Type B pancreatic cell (in vitro differentiated cells): ENCODE measurements at regions not wholly inside any gene's neighbourhood (a gene's known extent, or its start where the extent isn't known, plus 50 kb on each side); places are given as distances from the start of the nearest gene placed in this dataset.

Source experiments
- DNase-seq: peaks from one replicate; pipeline ENCODE4 v3.0.0; 2021; ENCODE audit warnings: mixed read lengths; ENCODE audit not compliant: unreplicated experiment; ENCODE audit errors: extremely low spot score
- H3K27ac Mint-ChIP-seq: 2 replicates; pipeline ENCODE4 v1.8.0; 2021; ENCODE audit warnings: mild to moderate bottlenecking, mixed read lengths
- H3K27me3 Mint-ChIP-seq: 2 replicates; pipeline ENCODE4 v1.8.0; 2021; ENCODE audit warnings: mixed read lengths
- H3K36me3 Mint-ChIP-seq: 2 replicates; pipeline ENCODE4 v1.8.0; 2021; ENCODE audit warnings: mixed read lengths
- H3K4me1 Mint-ChIP-seq: one replicate; pipeline ENCODE4 v1.8.0; 2021; ENCODE audit warnings: mixed read lengths; ENCODE audit not compliant: unreplicated experiment
- H3K4me3 Mint-ChIP-seq: 2 replicates; pipeline ENCODE4 v1.8.0; 2021; ENCODE audit warnings: mild to moderate bottlenecking, mixed read lengths
- H3K9me3 Mint-ChIP-seq: 2 replicates; pipeline ENCODE4 v1.8.0; 2021; ENCODE audit warnings: mixed read lengths
- TF ChIP-seq, protein P1 (sequence below): fragments of 200-600 bp; sonication (generic); conservative IDR thresholded peaks from 2 replicates; pipeline ENCODE4 v1.5.0; 2021; ENCODE audit warnings: antibody characterized with exemption, mild to moderate bottlenecking

- H3K27ac Mint-ChIP-seq: no peak overlapping the region
Measured at GRCh38 chr16:87144232-87144631, 173.0 kb downstream of the C16orf95 start.

GRCh38 chr16:87145181-87146176, 171.7 kb downstream of the C16orf95 start:
- peaks cover 6% of the 10 kb centered on the region for H3K9me3 Mint-ChIP-seq
- no peaks in the 10 kb centered on the region for H3K36me3 Mint-ChIP-seq
- no peak overlapping the region for H3K4me3 Mint-ChIP-seq
- H3K4me1 Mint-ChIP-seq: peaks cover 23% of the 10 kb centered on the region
- DNase-seq: no peak
- TF ChIP-seq, protein P1, sequence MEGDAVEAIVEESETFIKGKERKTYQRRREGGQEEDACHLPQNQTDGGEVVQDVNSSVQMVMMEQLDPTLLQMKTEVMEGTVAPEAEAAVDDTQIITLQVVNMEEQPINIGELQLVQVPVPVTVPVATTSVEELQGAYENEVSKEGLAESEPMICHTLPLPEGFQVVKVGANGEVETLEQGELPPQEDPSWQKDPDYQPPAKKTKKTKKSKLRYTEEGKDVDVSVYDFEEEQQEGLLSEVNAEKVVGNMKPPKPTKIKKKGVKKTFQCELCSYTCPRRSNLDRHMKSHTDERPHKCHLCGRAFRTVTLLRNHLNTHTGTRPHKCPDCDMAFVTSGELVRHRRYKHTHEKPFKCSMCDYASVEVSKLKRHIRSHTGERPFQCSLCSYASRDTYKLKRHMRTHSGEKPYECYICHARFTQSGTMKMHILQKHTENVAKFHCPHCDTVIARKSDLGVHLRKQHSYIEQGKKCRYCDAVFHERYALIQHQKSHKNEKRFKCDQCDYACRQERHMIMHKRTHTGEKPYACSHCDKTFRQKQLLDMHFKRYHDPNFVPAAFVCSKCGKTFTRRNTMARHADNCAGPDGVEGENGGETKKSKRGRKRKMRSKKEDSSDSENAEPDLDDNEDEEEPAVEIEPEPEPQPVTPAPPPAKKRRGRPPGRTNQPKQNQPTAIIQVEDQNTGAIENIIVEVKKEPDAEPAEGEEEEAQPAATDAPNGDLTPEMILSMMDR: no peak
- H3K27ac Mint-ChIP-seq: no peak overlapping the region
- no peaks in the 10 kb centered on the region for H3K27me3 Mint-ChIP-seq

More at GRCh38 chr16:87144232-87144631, 173.0 kb downstream of the C16orf95 start:
- peaks cover 18% of the 10 kb centered on the region for H3K4me1 Mint-ChIP-seq
- no peaks in the 10 kb centered on the region for H3K27me3 Mint-ChIP-seq
- no peak overlapping the region for H3K4me3 Mint-ChIP-seq
- TF ChIP-seq, protein P1: no peak
- no peak for DNase-seq
- H3K9me3 Mint-ChIP-seq: peaks cover 6% of the 10 kb centered on the region
- H3K36me3 Mint-ChIP-seq: no peaks in the 10 kb centered on the region

GRCh38 chr16:87146676-87147075, 170.5 kb downstream of the C16orf95 start:
- DNase-seq: no peak
- no peaks in the 10 kb centered on the region for H3K27me3 Mint-ChIP-seq
- TF ChIP-seq, protein P1: no peak
- H3K9me3 Mint-ChIP-seq: peaks cover 6% of the 10 kb centered on the region
- no peaks in the 10 kb centered on the region for H3K36me3 Mint-ChIP-seq
- no peak overlapping the region for H3K27ac Mint-ChIP-seq
- H3K4me3 Mint-ChIP-seq: no peak overlapping the region
- peaks cover 23% of the 10 kb centered on the region for H3K4me1 Mint-ChIP-seq

GRCh38 chr16:87149051-87149450, 168.1 kb downstream of the C16orf95 start:
- Mint-ChIP-seq H3K9me3 (peaks cover 12% of the 10 kb centered on the region), H3K36me3 (no peaks in the 10 kb centered on the region), H3K4me3 (no peak overlapping the region), H3K27ac (no peak overlapping the region), H3K4me1 (peaks cover 23% of the 10 kb centered on the region), H3K27me3 (peaks cover 6% of the 10 kb centered on the region)
- TF ChIP-seq, protein P1: no peak
- no peak for DNase-seq

DNA sequence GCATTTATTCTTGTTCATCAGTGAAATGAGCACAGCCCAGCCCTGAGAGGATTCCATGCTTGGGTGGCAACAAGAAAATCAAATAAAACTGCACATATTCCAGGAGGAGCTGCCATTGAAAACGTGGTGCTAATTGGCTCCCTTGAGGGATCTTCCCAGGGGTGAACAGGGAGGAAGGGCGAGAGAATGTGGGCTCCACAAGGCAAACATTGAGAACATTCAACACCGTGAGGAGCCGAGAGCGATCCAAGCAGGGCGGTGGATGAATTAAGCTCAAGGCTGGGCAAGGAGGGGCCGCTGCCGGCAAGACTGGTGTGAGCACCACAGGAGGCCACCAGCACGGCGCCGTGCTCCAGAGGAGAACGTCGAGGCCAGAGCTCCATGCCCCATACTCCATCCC, 166.9 kb downstream of the C16orf95 start:
- Mint-ChIP-seq H3K36me3 (no peaks in the 10 kb centered on the region), H3K27me3 (peaks cover 6% of the 10 kb centered on the region), H3K4me1 (peaks cover 14% of the 10 kb centered on the region), H3K4me3 (no peak overlapping the region), H3K27ac (no peak overlapping the region), H3K9me3 (peaks cover 12% of the 10 kb centered on the region)
- TF ChIP-seq, protein P1: no peak
- no peak for DNase-seq
